Common myeloid progenitor, CD34-positive (primary cell): ENCODE measurements at regions not wholly inside any gene's neighbourhood (a gene's known extent, or its start where the extent isn't known, plus 50 kb on each side); places are given as distances from the start of the nearest gene placed in this dataset.

ENCODE experiments used
- CTCF ChIA-PET: fragments of 350-600 bp; sonication (Branson Sonifier 250); formaldehyde crosslinking; loops from one replicate; lab custom pipeline; 2021; ENCODE audit warnings: antibody characterized with exemption; lab: Charles Lee
- POLR2A ChIA-PET: fragments of 350-600 bp; sonication (Branson Sonifier 250); formaldehyde crosslinking; loops from one replicate; lab custom pipeline; 2021; ENCODE audit warnings: antibody characterized with exemption; lab: Charles Lee
- DNase-seq, 3 donors: peaks; one replicate each; pipeline versions ENCODE4 v3.0.0 to v3.0.0-alpha.2; 2013
- H3K27ac ChIP-seq, 2 experiments: 1 replicate in 1 of 2; 2 replicates in 1 of 2; pipeline ENCODE4 v1.7.0; 2013; ENCODE audit warnings: inconsistent platforms in 2 of 2, low read length in 2 of 2, mild to moderate bottlenecking in 2 of 2, low read depth in 1 of 2, moderate library complexity in 1 of 2; ENCODE audit not compliant: severe bottlenecking in 2 of 2, insufficient read depth in 1 of 2, poor library complexity in 1 of 2
- H3K27me3 ChIP-seq, 5 experiments: replicated peaks in 2 of 5; 1 replicate in 3 of 5; 2 replicates in 2 of 5; pipeline versions ENCODE4 v1.6.1 to v1.7.0; 2013; ENCODE audit warnings: low read length in 4 of 5, mild to moderate bottlenecking in 2 of 5, moderate library complexity in 2 of 5, inconsistent platforms in 1 of 5; ENCODE audit not compliant: insufficient read depth in 5 of 5, control insufficient read depth in 4 of 5
- H3K36me3 ChIP-seq, 4 experiments: 1 replicate in 2 of 4; 2 replicates in 2 of 4; pipeline versions ENCODE4 v1.6.1 to v1.7.0; 2013; ENCODE audit warnings: low read length in 3 of 4, control low read depth in 1 of 4, mild to moderate bottlenecking in 1 of 4; ENCODE audit not compliant: control insufficient read depth in 4 of 4, insufficient read depth in 4 of 4
- H3K4me1 ChIP-seq, 4 experiments: 1 replicate in 3 of 4; 2 replicates in 1 of 4; pipeline versions ENCODE4 v1.6.1 to v1.7.1; 2013; ENCODE audit warnings: low read length in 3 of 4, mild to moderate bottlenecking in 3 of 4, control low read depth in 1 of 4, inconsistent platforms in 1 of 4, moderate library complexity in 1 of 4; ENCODE audit not compliant: control insufficient read depth in 4 of 4, insufficient read depth in 4 of 4; ENCODE audit errors: control extremely low read depth in 1 of 4
- H3K4me3 ChIP-seq, 7 experiments: 1 replicate in 4 of 7; 2 replicates in 3 of 7; pipeline versions ENCODE4 v1.5.1 to v1.7.0; 2013; ENCODE audit warnings: mild to moderate bottlenecking in 7 of 7, low read length in 6 of 7, moderate library complexity in 6 of 7, inconsistent platforms in 2 of 7, low read depth in 2 of 7, control low read depth in 1 of 7; ENCODE audit not compliant: insufficient read depth in 4 of 7, control insufficient read depth in 1 of 7; ENCODE audit errors: extremely low read depth in 1 of 7
- H3K9me3 ChIP-seq, 5 experiments: 1 replicate in 4 of 5; 2 replicates in 1 of 5; pipeline versions ENCODE4 v1.6.1 to v1.7.1; 2013; ENCODE audit warnings: low read length in 4 of 5, mild to moderate bottlenecking in 2 of 5, inconsistent platforms in 1 of 5, low read depth in 1 of 5, moderate library complexity in 1 of 5; ENCODE audit not compliant: control insufficient read depth in 4 of 5, insufficient read depth in 2 of 5; ENCODE audit errors: control extremely low read depth in 1 of 5
- WGBS: methylation state at CpG from one replicate; pipeline ENCODE4 v1.1.5; 2013; ENCODE audit not compliant: insufficient coverage; 5-methylcytosine and 5-hydroxymethylcytosine counted together

DNA sequence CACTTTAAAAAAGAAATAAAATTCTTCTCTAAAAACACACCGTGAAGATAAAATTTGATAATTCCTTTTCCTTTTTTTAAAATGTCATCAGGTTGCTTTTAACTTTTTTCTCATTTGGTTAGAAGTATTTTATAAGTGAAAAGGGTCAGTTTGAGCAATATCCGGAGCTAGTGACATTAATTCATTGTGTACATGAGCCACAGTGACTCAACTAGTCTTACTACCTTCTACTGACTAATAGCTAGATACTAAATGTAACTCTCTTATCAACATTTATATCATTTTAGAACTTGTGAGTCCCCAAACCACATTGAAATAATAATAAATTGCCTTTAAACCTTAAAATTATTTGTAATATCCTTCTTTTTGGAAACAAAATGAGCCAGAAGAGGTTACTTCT, 101.2 kb upstream of the ZBTB20 start:
- no peak overlapping the region for H3K27ac ChIP-seq

DNA sequence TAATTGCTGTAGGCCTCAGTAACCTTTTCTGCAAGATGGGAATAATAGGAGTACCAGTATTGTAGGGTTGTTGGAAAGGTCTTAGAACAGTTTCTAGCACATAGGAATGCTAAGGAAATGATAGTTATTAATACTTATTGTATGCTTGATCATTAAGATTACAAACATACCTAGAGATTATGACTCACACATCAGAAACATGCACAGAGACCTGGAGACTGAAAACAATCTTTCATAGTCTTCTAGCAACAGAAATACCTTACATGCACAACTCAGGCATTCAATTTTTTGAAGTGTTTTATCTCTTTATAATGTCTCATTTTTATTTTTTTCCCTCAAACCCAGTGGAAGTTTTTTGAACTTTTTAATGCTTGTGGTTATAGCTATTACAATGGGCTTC, 104.4 kb upstream of the ZBTB20 start:
- Histone ChIP-seq H3K27ac (no peak overlapping the region), H3K36me3 (no peaks in the 10 kb centered on the region), H3K4me3 (no peak overlapping the region), H3K4me1 (no peaks in the 10 kb centered on the region), H3K27me3 (no peaks in the 10 kb centered on the region), H3K9me3 (peaks cover 0 to 3% (median 0%) of the 10 kb centered on the region in 5 experiments)
- CTCF ChIA-PET = no interaction called here
- no peak for DNase-seq
- POLR2A ChIA-PET = no interaction called here

More for the DNA sequence above, 101.2 kb upstream of the ZBTB20 start:
- H3K9me3 ChIP-seq = no peaks in the 10 kb centered on the region
- H3K4me3 ChIP-seq = no peak overlapping the region
- H3K4me1 ChIP-seq = no peaks in the 10 kb centered on the region
- H3K36me3 ChIP-seq = no peaks in the 10 kb centered on the region
- WGBS = no CpG with 5 or more reads among the region's 2 CpGs
- POLR2A ChIA-PET = interaction anchor here (0.7 kb wide), 1 partner anchor 191 kb away, joined by 3 read pairs; no protein-coding TSS in a partner anchor
- no peaks in the 10 kb centered on the region for H3K27me3 ChIP-seq
- DNase-seq = no peak
- CTCF ChIA-PET = no interaction called here

DNA sequence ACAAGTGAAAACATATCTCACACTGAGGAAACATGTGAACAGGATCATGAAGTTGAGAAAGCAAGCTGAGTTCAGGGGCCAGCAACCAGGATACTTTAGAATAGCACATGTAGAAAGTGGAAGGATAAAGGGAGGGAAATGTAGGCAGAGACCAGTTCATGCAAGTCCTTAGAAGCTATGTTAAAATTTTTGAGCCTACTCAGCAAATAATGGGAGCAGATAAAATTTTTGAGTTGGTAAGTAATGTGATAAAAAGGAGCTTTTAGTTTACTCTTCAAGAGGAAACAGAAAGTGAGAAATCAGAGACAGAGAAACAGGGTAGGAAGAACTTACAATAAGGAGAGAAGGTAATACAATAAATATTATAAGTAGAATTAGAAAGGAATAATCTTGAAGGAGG, 105.6 kb upstream of the ZBTB20 start:
- no peak overlapping the region for H3K27ac ChIP-seq
- no peaks in the 10 kb centered on the region for H3K27me3 ChIP-seq
- DNase-seq = no peak
- H3K4me3 ChIP-seq = no peak overlapping the region
- H3K4me1 ChIP-seq = no peaks in the 10 kb centered on the region
- CTCF ChIA-PET = interaction anchor here (0.6 to 1.3 kb wide), 2 partner anchors 15 to 35 kb away, joined by 3 read pairs; no protein-coding TSS in a partner anchor
- POLR2A ChIA-PET = no interaction called here
- no peaks in the 10 kb centered on the region for H3K36me3 ChIP-seq
- peaks cover 0 to 3% (median 0%) of the 10 kb centered on the region in 5 experiments for H3K9me3 ChIP-seq

DNA sequence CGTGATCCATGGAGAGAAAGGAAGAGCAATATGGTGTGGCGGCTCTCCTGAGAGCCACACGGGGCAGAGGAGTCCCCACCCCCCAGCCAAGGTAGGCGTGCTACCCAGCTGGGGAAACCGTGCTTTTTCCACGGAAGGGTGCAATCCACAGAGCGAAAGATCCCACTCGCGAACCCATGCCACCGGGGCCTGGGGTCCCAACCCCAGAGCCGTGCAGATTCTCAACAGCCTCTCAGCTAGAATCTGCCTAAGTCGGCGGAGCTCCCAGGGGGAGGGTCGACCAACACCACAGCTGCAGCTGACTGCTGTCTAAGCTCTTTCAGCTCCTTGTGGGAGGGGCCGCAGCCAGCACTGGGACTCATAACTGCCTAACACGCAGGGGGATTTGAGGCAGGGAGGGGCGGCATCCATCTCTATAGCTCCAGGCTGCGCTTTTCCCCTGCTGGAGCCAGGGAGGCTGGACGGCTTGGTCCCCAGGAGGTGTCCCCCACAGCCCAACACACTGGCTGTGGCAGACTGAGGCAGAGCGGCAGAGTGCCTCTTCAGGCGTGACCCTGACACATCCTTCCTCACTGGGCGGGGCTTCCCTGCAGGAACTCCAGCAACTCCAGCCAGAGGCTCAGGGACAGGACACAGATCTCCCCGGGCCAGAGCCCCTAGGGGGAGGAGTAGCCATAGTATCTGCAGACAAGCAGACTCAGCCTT, 107.6 kb upstream of the ZBTB20 start:
- ChIA-PET CTCF (no interaction called here), POLR2A (no interaction called here)
- Histone ChIP-seq H3K27me3 (no peaks in the 10 kb centered on the region), H3K27ac (no peak overlapping the region), H3K9me3 (peaks cover 0 to 3% (median 0%) of the 10 kb centered on the region in 5 experiments), H3K36me3 (no peaks in the 10 kb centered on the region), H3K4me3 (no peak overlapping the region), H3K4me1 (no peaks in the 10 kb centered on the region)
- no peak for DNase-seq
- WGBS = 95% methylated on average over 20 of the region's 23 CpGs

DNA sequence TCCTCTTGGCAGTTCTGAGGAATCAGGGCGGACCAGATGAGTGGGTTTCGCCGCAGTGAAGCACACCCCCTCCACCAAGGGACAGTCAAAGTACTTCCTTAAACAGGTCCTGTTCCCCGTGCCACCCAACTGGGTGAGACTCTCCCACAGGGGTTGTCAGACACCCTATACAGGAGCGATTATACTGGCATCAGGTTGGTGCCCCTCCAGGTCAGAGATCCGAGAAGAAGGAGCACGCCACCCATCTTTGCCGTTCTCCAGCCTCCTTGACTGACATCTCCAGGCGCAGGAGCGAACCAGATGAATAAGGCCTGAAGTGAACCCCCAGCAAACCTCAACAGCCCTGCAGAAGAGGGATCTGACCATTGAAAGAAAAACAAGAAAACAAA, 108.1 kb upstream of the ZBTB20 start:
- 96% methylated on average over 4 of the region's 10 CpGs for WGBS
- CTCF ChIA-PET = no interaction called here
- POLR2A ChIA-PET = no interaction called here
- Histone ChIP-seq H3K27ac (no peak overlapping the region), H3K27me3 (no peaks in the 10 kb centered on the region), H3K36me3 (no peaks in the 10 kb centered on the region), H3K9me3 (peaks cover 0 to 3% (median 0%) of the 10 kb centered on the region in 5 experiments), H3K4me3 (no peak overlapping the region), H3K4me1 (no peaks in the 10 kb centered on the region)
- no peak for DNase-seq

DNA sequence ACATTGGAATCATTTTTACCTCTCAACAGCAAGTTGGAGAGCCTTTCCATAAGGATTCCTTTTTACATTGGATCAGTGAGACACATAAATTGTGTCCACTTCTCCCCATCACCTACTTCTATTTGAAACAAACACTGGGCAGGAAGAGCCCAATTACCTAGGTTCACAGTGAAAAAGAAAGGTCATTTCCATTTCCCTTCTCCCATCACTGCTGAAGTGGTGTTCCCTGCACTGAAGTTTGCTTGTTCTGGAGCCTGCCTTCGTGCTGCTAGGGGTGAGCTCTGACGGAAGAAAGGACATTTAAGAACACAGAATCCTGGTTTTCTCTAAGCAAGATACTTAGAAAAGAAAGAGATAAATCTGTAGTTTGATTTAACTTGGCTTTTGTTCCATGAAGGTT, 123.8 kb upstream of the ZBTB20 start:
- H3K27me3 ChIP-seq = peaks cover 0 to 3% (median 0%) of the 10 kb centered on the region in 5 experiments
- POLR2A ChIA-PET = no interaction called here
- H3K9me3 ChIP-seq = no peaks in the 10 kb centered on the region
- no peak overlapping the region for H3K4me3 ChIP-seq
- WGBS = 100% methylated on average over 2 of the region's 2 CpGs
- DNase-seq = no peak
- no peaks in the 10 kb centered on the region for H3K4me1 ChIP-seq
- H3K27ac ChIP-seq = no peak overlapping the region
- CTCF ChIA-PET = no interaction called here
- no peaks in the 10 kb centered on the region for H3K36me3 ChIP-seq

DNA sequence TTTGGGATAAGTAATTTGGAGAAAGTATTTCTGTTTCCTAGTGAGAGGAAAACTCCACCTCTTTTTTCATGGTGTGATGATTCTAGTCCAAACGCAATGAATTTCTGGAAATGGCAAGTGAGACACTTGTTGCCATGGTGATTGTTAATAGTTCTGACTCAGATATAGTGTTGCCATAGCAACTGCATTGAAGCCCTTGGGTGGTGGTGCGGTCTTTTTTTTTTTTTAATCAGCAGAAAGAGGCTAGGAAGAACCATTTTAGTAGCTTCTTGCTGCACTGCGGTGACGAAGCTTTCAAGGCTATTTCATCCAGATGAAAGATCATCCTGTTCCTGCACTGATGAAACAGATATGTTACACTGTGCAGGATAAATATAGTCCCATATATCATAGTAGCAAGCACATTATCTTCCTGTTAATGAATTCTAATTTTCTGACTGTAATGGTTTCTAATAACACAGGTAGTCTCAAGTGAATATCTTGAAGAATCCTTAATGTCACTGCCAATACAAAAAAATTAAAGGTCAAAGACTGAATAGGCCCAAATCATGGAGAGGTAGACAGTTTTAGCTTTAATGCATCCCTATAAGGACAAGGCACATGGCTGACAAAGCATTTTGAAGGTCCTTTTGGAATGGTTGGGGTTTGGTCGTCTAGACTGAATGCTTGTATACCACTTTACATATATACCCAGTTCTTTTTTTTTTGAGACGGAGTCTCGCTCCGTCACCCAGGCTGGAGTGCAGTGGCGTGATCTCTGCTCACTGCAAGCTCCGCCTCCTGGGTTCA, 125.1 kb upstream of the ZBTB20 start:
- no peaks in the 10 kb centered on the region for H3K4me1 ChIP-seq
- DNase-seq = no peak
- POLR2A ChIA-PET = no interaction called here
- CTCF ChIA-PET = interaction anchor here (0.7 kb wide), 1 partner anchor 220 kb away, joined by 3 read pairs; no protein-coding TSS in a partner anchor
- peaks cover 0 to 3% (median 0%) of the 10 kb centered on the region in 5 experiments for H3K27me3 ChIP-seq
- no peaks in the 10 kb centered on the region for H3K9me3 ChIP-seq
- WGBS = 92% methylated on average over 1 of the region's 10 CpGs
- no peak overlapping the region for H3K4me3 ChIP-seq
- no peak overlapping the region for H3K27ac ChIP-seq
- no peaks in the 10 kb centered on the region for H3K36me3 ChIP-seq
